NCI-H1930 (cell line): ENCODE measurements at regions not wholly inside any gene's neighbourhood (a gene's known extent, or its start where the extent isn't known, plus 50 kb on each side); places are given as distances from the start of the nearest gene placed in this dataset.
"Not testable (repeated sequence)": the region's sequence is repeated elsewhere in the genome, so short reads cannot be mapped to it uniquely, and the experiment has no call there.

Experiments
- DNase-seq, 2 experiments: peaks; one replicate each; lab custom pipeline; 2025; lab: John Stamatoyannopoulos, UW

DNA sequence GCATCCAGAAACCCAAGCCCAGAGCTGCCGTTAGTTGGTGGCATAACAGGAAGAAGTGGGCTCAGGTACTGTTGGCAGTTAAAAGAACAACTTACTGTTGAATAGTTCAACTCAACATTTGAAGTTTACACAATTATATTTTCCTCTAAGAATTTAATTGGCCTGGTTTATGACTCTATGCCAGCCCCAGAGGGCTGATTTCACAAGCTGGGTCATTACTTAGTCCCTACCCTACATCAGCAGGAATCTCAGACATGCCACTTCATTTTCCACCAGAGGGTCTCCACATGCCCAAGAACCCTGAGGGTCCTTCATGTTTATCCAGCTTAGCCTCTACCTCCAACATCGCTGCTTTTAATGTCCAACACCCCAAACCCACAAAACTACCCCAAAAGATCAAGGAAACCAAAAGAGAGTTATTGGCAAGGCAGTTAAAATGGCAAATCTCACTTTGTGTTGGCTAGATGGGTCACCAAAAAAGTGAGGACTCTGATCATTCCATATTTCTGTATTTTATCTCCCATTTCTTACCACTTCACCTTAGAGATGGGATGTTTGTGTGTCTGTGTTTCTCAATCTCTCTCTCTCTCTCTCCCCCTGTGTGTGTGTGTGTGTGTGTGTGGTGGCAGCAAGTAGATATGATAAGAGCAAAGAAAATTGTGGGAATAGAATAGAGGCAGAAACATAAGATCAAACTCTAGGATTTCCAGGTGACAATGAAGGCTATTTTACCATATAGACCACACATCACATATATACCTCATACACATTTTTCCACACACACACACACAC is 112.5 kb upstream of the TBX18 start:
- no peak for DNase-seq

DNA sequence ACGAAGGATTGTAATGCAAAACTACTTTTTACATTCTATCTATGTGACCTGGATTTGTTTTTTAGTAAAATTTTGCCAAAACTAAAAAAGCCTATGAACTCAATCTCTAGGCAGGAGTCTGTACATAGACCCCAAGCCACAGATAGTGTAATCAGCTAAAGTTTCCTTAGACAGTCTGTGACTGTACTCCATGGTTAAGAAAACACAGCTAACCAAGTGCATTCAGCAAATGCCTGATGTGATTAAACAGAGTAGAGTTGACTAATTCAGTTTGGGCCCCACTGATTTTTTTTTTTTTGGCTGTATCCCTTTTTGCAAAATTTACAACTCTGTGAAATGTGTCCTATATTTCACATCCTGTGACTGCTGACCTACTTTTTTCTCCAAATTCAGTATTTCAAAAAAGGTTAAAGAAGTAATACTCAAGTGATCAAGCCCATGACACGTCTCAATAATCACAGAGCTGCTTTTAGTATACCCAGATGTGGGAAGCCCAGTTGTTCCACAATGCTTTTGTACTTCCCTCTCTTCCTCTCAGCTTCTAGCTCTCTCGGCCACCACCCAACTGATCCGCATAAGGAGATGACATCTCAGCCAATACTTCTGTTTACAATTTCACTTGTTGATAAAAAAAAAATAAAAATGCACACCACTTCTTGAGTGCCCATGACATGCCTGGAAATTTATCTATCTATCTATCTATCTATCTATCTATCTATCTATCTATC is 108.8 kb upstream of the TBX18 start:
- no peak for DNase-seq

DNA sequence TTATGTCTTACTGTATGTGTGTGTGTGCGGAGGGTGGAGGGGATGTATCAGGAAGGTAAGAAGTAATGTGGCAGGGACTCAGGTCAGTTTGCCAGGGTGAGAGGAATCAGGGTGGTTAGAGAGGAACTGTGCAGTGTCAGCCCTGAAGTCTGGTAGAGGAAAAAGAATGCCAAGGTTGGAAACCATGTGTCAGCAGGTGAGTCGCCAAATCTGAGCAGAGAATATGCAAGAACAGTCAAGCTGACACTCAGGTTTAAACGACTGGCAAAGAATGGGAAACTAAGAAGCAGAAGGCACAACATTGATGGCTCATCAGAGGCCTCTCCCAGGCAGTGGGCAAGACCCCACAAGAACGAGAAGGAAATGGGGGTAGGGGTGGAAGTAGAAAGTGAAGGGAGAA is 107.5 kb upstream of the TBX18 start:
- DNase-seq = no peak

DNA sequence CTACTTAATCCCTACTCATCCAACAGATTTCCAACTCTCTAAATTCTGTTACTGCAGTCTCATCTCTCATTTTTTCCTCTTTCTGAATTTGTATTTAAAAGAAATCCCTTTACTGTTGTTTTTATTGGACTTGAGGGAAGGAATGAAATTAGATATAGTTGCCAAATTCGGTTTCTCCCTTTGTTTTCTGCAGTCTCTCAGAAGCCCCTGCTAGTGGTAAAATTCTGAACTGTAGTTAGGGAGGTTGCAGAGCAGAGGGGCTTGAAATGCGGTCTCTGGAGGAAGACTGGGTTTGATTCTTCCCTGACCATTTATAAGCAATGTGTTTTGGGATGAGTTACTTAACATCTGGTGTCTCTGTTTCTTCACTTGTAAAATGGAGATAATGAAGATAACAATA is 106.3 kb upstream of the TBX18 start:
- DNase-seq = no peak

DNA sequence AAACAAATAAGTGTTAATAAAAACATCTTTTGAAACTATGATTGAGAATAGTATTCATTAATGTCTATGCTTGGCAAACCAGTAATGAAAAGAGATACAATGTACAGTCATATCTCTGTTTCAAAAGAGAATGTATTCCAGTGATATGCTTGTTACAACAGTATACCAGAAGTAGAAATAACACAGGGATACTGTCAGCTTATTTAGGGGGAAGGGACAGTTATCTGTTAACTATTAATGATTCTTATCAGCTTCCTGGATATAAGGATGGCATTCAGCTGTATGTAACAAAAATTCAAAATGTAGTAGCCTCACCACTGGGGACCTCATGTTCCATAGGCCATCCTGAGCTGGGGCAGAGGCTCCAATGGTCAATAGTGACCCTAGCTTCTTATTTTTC is 103.8 kb upstream of the TBX18 start:
- no peak for DNase-seq

DNA sequence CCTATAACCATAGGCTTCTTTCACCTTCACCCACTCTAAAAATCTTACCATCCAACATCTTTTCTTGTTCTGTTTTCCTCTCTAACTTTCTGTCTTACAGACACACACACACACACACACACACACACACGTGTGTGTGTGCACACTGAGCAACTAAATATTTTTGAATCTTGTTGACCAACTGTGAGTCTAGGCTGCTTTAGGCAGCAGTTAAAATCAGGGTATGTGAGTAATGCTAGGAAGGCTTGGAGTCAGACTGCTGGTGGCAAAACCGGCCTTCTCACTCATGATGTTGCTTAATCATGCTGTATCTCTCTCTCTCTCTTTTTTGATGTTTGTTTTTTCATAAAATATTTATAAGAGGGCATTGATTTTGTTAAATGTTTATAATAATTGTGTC is 103.1 kb upstream of the TBX18 start:
- no peak for DNase-seq

DNA sequence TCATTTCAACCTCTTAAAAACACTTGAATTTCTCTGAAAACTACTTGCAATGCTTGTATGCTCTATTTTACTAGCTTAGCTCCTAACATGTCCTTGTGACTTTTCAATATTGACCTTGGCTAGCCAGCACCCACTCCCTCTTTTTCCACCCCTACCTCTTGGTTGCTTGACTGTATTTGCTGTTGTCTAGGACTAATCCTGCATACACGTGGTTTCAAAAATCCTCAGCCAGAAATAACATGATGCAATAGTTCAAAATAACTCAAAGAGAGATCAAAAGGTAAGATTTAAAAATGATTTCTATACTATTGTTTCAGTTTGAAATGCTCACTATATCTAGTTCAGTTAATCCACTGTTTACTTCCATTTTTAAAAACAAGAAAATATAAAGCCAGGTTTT is 102.3 kb upstream of the TBX18 start:
- DNase-seq = no peak

DNA sequence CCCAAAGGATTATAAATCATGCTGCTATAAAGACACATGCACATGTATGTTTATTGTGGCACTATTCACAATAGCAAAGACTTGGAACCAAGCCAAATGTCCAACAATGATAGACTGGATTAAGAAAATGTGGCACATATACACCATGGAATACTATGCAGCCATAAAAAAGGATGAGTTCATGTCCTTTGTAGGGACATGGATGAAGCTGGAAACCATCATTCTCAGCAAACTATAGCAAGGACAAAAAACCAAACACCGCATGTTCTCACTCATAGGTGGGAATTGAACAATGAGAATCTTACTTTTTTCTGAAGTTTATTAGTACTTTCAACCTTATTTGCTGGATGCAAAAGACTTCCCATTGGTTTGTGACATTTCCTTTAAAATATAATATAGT is 101.0 kb upstream of the TBX18 start:
- not testable (repeated sequence) for DNase-seq

DNA sequence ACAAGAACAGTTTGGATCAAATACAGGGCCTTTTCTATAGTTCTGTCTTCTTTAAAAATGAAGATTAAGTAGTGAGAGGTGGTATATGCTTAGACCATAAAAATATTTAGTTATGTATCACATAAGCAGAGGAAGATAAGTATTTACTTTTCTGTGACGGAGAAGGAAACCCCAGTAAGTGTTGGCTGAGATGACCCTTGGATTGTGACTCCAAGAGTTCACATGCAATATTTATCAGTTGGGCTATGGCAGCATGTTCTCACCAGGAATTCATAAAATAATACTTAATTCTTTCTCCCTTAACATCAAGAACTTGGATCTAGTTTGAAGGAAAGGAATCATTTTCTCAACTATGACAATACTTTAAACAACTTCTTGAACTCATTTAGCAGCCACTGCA is 98.4 kb upstream of the TBX18 start:
- DNase-seq = no peak

DNA sequence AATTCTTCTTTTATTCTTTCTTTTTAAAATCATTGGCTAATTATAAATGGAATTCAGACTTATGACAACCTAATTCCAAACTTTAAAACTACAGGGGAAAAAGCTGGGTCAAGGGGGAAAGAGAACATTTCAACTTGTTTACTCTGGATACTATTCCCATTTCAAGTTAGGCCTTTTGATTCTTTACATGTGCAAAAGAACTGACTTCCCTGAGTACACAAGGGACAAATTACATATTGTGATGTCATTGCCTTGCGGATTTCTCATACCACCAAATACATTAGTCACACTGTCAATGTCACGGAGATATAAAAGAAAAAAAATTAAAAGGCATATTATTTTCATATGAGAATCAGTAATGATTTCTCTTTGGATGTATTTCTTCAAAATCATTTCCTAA is 96.5 kb upstream of the TBX18 start:
- DNase-seq = no peak

DNA sequence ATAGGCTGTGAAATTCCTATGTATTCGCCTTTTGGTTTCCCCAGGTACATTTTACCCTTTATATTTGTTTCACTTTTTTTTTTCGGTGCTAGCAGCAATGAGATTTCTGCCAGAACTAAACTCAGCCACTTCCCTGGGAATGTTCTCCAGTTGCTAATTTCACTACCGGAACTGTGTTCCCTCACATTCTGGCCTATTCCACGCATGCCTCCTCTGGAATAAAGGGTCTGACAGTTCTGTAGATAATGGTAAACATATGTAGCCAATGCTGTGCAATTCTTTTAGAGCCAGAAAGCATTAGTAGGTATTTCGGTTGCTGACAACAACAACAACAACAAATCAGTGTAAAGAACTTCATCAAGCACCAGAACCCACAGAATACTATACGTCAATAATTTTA is 96.1 kb upstream of the TBX18 start:
- DNase-seq = no peak

DNA sequence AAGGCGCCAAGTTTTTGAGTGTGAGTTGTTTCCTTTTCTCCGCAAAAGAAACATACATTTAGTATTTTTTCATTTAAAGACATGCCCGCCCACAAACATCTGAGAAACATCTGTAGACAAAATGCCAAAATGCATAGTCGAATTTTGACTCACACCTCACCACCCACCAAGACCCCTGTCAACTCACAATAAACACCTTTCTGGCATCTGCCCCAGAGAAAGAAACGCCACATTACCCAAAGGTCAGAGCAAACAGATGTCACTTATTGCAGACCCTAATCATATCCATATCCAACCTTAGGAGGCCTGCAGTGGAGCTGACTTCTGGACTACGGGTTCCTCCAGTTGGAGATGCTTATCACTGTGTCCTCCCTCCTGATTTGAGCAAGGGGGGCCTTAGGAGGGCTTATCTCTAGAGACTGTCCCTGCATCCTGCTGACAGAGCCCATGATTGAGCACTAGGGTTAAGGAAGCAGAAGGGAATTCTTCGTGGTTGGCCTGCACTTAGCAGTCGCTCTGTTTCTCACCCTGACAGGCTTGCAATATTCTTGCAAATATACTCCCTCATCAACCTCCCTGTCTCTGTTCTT is 90.5 kb upstream of the TBX18 start:
- DNase-seq = no peak

DNA sequence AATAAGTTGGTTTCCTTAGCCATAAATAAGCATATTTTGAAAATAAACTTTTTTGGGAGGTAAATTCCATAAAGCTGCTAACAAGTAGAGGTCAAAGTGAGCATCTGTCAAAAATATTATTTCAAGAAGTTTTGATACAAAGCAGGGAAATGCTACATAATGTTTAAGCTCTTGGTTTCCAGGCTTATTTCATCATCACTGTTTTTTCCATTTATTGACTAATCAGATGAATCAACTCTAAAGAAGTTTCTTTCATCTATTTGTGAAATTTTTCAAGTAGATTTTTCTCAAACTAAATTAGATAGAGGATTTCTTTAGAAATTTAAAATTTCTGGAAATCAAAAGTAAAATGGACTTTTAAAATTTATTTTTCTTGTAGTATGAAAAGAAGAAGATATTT is 89.5 kb upstream of the TBX18 start:
- DNase-seq = no peak

DNA sequence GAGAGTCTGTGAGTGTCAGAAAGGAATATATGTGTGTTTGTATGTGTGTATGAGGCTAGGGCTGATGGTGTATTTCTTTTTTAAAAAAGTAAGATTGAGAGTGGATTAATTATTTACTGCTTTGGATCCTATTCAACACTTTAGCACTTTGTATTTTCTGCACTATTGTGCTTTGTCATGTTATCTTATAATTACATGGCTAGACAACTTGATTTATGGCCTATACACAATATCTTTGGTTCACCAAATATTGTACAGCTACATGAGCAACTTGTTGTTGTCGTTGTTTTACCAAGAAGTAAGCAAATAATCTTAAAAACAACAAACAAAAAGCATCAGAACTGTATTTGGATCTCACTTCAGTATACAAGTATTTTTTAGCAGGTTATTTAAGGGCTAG is 84.6 kb upstream of the TBX18 start:
- no peak for DNase-seq

DNA sequence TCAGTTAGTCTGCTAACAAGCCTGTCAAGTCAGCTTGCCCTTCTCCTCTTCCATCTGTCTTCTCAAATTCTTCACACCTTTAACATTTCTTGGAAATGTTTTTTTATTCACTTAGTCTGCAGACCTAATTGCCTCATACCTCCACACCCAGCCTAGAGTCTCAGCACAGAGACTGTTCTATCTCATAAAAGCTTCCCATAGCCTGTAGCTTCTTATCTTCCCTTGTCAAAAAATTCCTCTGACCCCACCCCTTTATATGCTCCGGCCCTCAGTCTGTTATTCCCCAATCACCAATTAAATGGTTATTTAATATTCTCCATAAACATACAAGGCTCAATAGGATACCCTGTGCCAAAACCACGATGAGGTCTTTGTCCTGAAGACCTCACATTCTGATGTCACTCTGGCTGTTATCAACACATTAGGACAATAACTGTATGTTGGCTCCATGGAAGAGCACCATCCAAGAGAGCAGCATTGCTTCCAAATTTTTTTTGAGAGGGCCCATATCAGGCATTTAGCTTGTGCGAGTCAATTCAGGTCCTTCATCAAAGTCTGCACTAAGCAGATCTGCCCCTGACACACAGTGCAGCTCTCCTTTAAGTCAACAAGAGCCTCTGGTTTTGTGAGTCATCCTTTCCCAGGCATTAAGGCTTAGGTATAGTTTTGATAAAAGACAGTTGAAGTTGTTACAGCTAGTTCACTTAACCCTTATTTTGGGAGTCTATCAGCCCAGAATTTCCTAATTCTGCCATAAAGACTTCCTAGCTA is 83.2 kb upstream of the TBX18 start:
- DNase-seq = no peak

DNA sequence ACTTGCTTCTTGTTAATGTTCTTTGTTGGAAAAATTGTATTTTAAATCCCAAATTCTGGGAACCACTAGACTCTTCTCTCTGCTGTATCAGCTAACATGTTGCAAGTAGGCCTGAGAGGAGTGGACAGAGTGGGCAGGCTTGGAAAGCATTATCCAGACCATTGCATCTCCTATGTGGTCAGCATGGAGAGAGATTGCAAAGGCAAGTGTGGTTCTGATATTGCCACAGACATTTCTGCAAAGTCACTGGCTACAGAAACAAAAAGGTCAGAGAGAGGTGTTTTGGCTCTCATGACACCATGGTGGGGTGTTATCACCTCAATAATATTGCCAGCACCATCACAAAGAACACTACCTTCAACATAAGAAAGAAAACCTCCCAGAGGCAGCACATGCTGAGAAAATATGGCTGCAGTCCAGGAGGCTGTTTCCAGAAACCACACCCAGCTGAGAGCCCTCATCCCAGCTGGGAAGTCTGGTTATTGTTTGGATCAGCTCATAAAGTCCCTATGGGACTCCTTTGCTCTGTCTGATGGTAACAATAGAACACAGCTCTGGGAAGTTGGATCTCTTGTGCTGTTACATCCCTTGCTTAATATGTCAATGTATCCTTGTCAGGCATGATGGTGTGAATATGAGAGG is 78.2 kb upstream of the TBX18 start:
- DNase-seq = no peak

DNA sequence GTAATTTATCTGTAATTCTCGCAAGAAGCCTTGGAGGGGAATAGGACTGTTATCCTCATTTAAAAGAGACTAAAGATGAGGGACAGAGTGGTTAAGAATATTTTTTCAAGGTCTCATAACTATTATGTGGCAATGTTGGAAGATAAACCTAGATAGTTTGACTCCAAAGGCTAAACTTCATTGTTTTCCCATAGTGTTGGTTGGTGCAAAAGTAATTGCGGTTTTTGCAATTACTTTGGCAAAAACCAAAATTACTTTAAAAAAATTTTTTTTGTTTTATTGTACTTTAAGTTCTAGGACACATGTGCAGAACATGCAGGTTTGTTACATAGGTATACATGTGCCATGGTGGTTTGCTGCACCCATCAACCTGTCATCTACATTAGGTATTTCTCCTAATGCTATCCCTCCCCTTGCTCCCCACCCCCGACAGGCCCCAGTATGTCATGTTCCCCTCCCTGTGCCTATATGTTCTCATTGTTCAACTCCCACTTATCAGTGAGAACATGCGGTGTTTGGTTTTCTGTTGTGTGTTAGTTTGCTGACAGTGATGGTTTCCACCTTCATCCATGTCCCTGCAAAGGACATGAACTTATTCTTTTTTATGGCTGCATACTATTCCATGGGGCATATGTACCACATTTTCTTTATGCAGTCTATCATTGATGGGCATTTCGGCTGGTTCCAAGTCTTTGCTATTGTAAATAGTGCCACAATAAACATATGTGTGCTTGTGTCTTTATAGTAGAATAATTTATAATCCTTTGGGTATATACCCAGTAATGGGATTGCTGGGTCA is 72.9 kb upstream of the TBX18 start:
- not testable (repeated sequence) for DNase-seq

DNA sequence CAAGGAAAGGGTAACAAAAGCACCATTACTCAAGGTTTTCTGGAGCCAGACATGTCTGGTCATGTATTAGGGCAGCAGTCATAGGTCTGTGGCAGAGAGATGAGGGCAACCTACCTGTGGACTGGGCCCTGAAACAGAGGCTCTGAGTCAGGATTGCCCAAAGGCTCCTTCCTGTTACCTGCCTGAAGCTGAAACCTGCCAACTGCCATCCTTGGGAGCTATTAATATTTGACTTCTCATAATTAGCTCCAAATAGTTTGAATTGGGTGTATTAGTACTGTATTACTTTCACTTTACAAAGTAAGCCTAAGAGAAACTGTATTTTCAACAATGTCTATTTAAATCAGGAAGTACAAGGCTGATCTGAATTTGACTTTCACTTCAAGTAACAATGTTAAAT is 72.0 kb upstream of the TBX18 start:
- DNase-seq = no peak

DNA sequence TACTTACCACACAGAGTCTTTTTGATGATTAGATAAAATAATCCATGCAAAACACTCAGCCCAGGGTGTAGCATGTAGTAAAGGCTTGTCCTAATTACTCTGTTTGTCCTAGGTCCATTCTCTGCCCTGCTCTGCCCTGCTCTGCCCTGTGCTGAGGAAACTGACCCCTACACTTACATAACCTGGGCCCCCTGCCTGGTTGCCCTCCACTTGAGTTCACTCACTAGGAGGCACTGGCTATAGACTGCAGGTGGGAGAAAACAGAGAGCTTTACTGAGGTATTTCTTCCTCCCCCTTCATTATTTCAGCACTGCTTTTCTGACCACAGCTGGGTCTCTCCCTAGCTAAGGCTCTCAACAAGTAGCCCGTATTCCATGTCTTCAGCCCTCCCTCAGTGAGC is 70.9 kb upstream of the TBX18 start:
- DNase-seq = no peak

DNA sequence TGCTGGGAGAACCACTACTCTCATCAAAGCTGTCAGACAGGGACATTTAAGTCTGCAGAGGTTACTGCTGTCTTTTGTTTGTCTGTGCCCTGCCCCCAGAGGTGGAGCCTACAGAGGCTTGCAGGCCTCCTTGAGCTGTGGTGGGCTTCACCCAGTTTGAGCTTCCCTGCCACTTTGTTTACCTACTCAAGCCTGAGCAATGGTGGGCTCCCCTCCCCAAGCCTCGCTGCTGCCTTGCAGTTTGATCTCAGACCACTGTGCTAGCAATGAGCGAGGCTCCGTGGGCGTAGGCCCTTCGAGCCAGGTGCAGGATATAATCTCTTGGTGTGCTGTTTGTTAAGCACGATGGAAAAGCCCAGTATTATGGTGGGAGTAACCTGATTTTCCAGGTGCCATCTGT is 67.5 kb upstream of the TBX18 start:
- DNase-seq = not testable (repeated sequence)

DNA sequence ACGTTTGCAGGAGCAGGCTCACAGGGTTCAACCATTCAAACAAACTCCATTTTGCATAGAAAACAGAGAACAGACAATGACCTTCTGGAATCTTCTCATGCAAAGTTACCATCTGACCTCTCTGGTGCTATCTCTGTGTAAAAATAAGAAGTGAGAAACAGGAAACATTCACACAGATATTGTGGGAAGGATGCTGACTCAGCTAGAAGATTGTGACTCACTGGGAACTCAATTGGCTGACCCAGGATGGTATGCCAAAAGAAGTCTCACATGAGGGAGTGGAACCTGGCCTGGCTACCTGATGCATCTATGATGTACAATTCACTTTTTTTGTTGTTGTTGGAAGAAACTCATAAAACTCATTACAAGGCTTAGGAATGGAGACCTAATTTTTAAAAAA is 61.1 kb upstream of the TBX18 start:
- no peak for DNase-seq
